ENCODE measurements at regions not wholly inside any gene's neighbourhood (a gene's known extent, or its start where the extent isn't known, plus 50 kb on each side); places are given as distances from the start of the nearest gene placed in this dataset.

GRCh38 chr4:127559981-127560380 is 72.8 kb upstream of the INTU start:
- no peaks in the 10 kb centered on the region for H3K27me3 ChIP-seq (ENCODE audit: control insufficient read depth, insufficient read depth, low read length)
- DNase-seq = peak in 1 of 5 donors; percentile 44

GRCh38 chr4:127560755-127561154 is 72.0 kb upstream of the INTU start:
- no peak for DNase-seq
- H3K36me3 ChIP-seq (ENCODE audit: control insufficient read depth in 2 of 3, insufficient read depth in 3 of 3, low read length in 3 of 3) = no peaks in the 10 kb centered on the region
- H3K27ac ChIP-seq (ENCODE audit: low read depth in 2 of 2, low read length in 2 of 2) = no peak overlapping the region
- intact Hi-C loops (cut with DNase I) = no loop called here
- no peaks in the 10 kb centered on the region for H3K4me1 ChIP-seq (ENCODE audit: control insufficient read depth in 2 of 3, insufficient read depth in 2 of 3, low read depth in 1 of 3, low read length in 3 of 3)
- FAIRE-seq = no peak
- H3K27me3 ChIP-seq (ENCODE audit: control insufficient read depth, insufficient read depth, low read length) = no peaks in the 10 kb centered on the region
- H3K9ac ChIP-seq (ENCODE audit: low read length in 3 of 3) = no peak overlapping the region
- no peak for TF ChIP-seq CTCF (IDR thresholded peaks at IDR 0.05; ENCODE audit: borderline replicate concordance, extremely low read depth, insufficient read depth)
- H3K9me3 ChIP-seq (ENCODE audit: control insufficient read depth in 2 of 3, insufficient read depth in 1 of 3, low read length in 3 of 3) = no peaks in the 10 kb centered on the region
- H3K4me3 ChIP-seq (ENCODE audit: low read length in 3 of 3) = no peak overlapping the region

More at GRCh38 chr4:127559981-127560380, 72.8 kb upstream of the INTU start:
- TF ChIP-seq CTCF (IDR thresholded peaks at IDR 0.05; ENCODE audit: borderline replicate concordance, extremely low read depth, insufficient read depth) = no peak
- Histone ChIP-seq H3K4me3 (ENCODE audit: low read length in 3 of 3) (no peak overlapping the region), H3K36me3 (ENCODE audit: control insufficient read depth in 2 of 3, insufficient read depth in 3 of 3, low read length in 3 of 3) (no peaks in the 10 kb centered on the region), H3K27ac (ENCODE audit: low read depth in 2 of 2, low read length in 2 of 2) (no peak overlapping the region), H3K4me1 (ENCODE audit: control insufficient read depth in 2 of 3, insufficient read depth in 2 of 3, low read depth in 1 of 3, low read length in 3 of 3) (no peaks in the 10 kb centered on the region), H3K9ac (ENCODE audit: low read length in 3 of 3) (no peak overlapping the region), H3K9me3 (ENCODE audit: control insufficient read depth in 2 of 3, insufficient read depth in 1 of 3, low read length in 3 of 3) (no peaks in the 10 kb centered on the region)
- intact Hi-C loops (cut with DNase I) = no loop called here
- FAIRE-seq = no peak

- DNase-seq (no peak), FAIRE-seq (no peak)
- H3K27me3 ChIP-seq (ENCODE audit: control insufficient read depth, insufficient read depth, low read length) = no peaks in the 10 kb centered on the region
- no peak overlapping the region for H3K27ac ChIP-seq (ENCODE audit: low read depth in 2 of 2, low read length in 2 of 2)
- H3K4me3 ChIP-seq (ENCODE audit: low read length in 3 of 3) = no peak overlapping the region
- intact Hi-C loops (cut with DNase I) = no loop called here
- H3K4me1 ChIP-seq (ENCODE audit: control insufficient read depth in 2 of 3, insufficient read depth in 2 of 3, low read depth in 1 of 3, low read length in 3 of 3) = no peaks in the 10 kb centered on the region
- no peak overlapping the region for H3K9ac ChIP-seq (ENCODE audit: low read length in 3 of 3)
- no peaks in the 10 kb centered on the region for H3K9me3 ChIP-seq (ENCODE audit: control insufficient read depth in 2 of 3, insufficient read depth in 1 of 3, low read length in 3 of 3)
- no peaks in the 10 kb centered on the region for H3K36me3 ChIP-seq (ENCODE audit: control insufficient read depth in 2 of 3, insufficient read depth in 3 of 3, low read length in 3 of 3)
- no peak for TF ChIP-seq CTCF (IDR thresholded peaks at IDR 0.05; ENCODE audit: borderline replicate concordance, extremely low read depth, insufficient read depth)
Measured at GRCh38 chr4:127574643-127575042, 58.1 kb upstream of the INTU start.

GRCh38 chr4:127575888-127576287 is 56.9 kb upstream of the INTU start:
- intact Hi-C loops (cut with DNase I) = no loop called here
- FAIRE-seq (no peak), DNase-seq (peak in 2 of 5 donors; percentile 16 to 41)
- Histone ChIP-seq H3K27me3 (ENCODE audit: control insufficient read depth, insufficient read depth, low read length) (no peaks in the 10 kb centered on the region), H3K9ac (ENCODE audit: low read length in 3 of 3) (no peak overlapping the region), H3K9me3 (ENCODE audit: control insufficient read depth in 2 of 3, insufficient read depth in 1 of 3, low read length in 3 of 3) (no peaks in the 10 kb centered on the region), H3K36me3 (ENCODE audit: control insufficient read depth in 2 of 3, insufficient read depth in 3 of 3, low read length in 3 of 3) (no peaks in the 10 kb centered on the region), H3K4me1 (ENCODE audit: control insufficient read depth in 2 of 3, insufficient read depth in 2 of 3, low read depth in 1 of 3, low read length in 3 of 3) (no peaks in the 10 kb centered on the region), H3K27ac (ENCODE audit: low read depth in 2 of 2, low read length in 2 of 2) (no peak overlapping the region), H3K4me3 (ENCODE audit: low read length in 3 of 3) (no peak overlapping the region)
- TF ChIP-seq CTCF (IDR thresholded peaks at IDR 0.05; ENCODE audit: borderline replicate concordance, extremely low read depth, insufficient read depth) = no peak

Data from kidney (tissue), 13 donors.